Activated T-helper 17 cell treated with anti-CD3 and anti-CD28 coated beads, Interleukin-2, amount 50 U/mL, for 72 hours (primary cell): ENCODE measurements at regions not wholly inside any gene's neighbourhood (a gene's known extent, or its start where the extent isn't known, plus 50 kb on each side); places are given as distances from the start of the nearest gene placed in this dataset.
"Not testable (repeated sequence)": the region's sequence is repeated elsewhere in the genome, so short reads cannot be mapped to it uniquely, and the experiment has no call there.

Experiments used
- ATAC-seq: fragments of 150-1000 bp; cut with Tn5 transposase; replicated peaks from 2 replicates; pipeline ENCODE4 v1.10.0; 2021; ENCODE audit warnings: mild to moderate bottlenecking, moderate library complexity
- H3K27ac Mint-ChIP-seq: one replicate; pipeline ENCODE4 v1.8.0; 2022; ENCODE audit warnings: mixed read lengths
- H3K27me3 Mint-ChIP-seq: one replicate; pipeline ENCODE4 v1.8.0; 2022; ENCODE audit warnings: mixed read lengths
- H3K36me3 Mint-ChIP-seq: one replicate; pipeline ENCODE4 v1.8.0; 2022; ENCODE audit warnings: low read depth, mild to moderate bottlenecking, mixed read lengths
- H3K4me1 Mint-ChIP-seq: one replicate; pipeline ENCODE4 v1.8.0; 2022; ENCODE audit warnings: mixed read lengths
- H3K4me3 Mint-ChIP-seq: one replicate; pipeline ENCODE4 v1.8.0; 2022; ENCODE audit warnings: mild to moderate bottlenecking, mixed read lengths
- H3K9me3 Mint-ChIP-seq: one replicate; pipeline ENCODE4 v1.8.0; 2022; ENCODE audit warnings: mixed read lengths

GRCh38 chr10:65570143-65571010 lies 1355.5 kb upstream of the LRRTM3 start:
- Mint-ChIP-seq H3K9me3 (no peaks in the 10 kb centered on the region), H3K36me3 (no peaks in the 10 kb centered on the region), H3K27me3 (no peaks in the 10 kb centered on the region), H3K4me1 (no peaks in the 10 kb centered on the region), H3K27ac (no peak overlapping the region), H3K4me3 (peak overlapping the region; percentile 22)
- ATAC-seq: no peak

GRCh38 chr10:65571011-65571570 lies 1354.7 kb upstream of the LRRTM3 start:
- H3K4me1 Mint-ChIP-seq: no peaks in the 10 kb centered on the region
- no peaks in the 10 kb centered on the region for H3K9me3 Mint-ChIP-seq
- no peaks in the 10 kb centered on the region for H3K27me3 Mint-ChIP-seq
- no peak overlapping the region for H3K27ac Mint-ChIP-seq
- H3K4me3 Mint-ChIP-seq: no peak overlapping the region
- no peaks in the 10 kb centered on the region for H3K36me3 Mint-ChIP-seq
- no peak for ATAC-seq

GRCh38 chr10:65581426-65582026 lies 1344.3 kb upstream of the LRRTM3 start:
- H3K27me3 Mint-ChIP-seq: no peaks in the 10 kb centered on the region

GRCh38 chr10:65602182-65602865 lies 1323.5 kb upstream of the LRRTM3 start:
- Mint-ChIP-seq H3K27me3 (no peaks in the 10 kb centered on the region), H3K4me3 (no peak overlapping the region), H3K9me3 (peaks cover 3% of the 10 kb centered on the region), H3K4me1 (no peaks in the 10 kb centered on the region), H3K27ac (no peak overlapping the region), H3K36me3 (no peaks in the 10 kb centered on the region)
- no peak for ATAC-seq

More at GRCh38 chr10:65581426-65582026, 1344.3 kb upstream of the LRRTM3 start:
- no peak for ATAC-seq
- Mint-ChIP-seq H3K36me3 (no peaks in the 10 kb centered on the region), H3K4me3 (no peak overlapping the region), H3K4me1 (no peaks in the 10 kb centered on the region), H3K9me3 (peaks cover 10% of the 10 kb centered on the region), H3K27ac (no peak overlapping the region)

GRCh38 chr10:65611592-65611991 lies 1314.2 kb upstream of the LRRTM3 start:
- Mint-ChIP-seq H3K27ac (no peak overlapping the region), H3K4me1 (no peaks in the 10 kb centered on the region), H3K4me3 (no peak overlapping the region), H3K27me3 (no peaks in the 10 kb centered on the region), H3K36me3 (no peaks in the 10 kb centered on the region), H3K9me3 (peaks cover 3% of the 10 kb centered on the region)
- no peak for ATAC-seq

GRCh38 chr10:65614956-65615565 lies 1310.8 kb upstream of the LRRTM3 start:
- H3K27me3 Mint-ChIP-seq: no peaks in the 10 kb centered on the region
- H3K9me3 Mint-ChIP-seq: no peaks in the 10 kb centered on the region
- H3K27ac Mint-ChIP-seq: no peak overlapping the region
- no peak for ATAC-seq
- no peaks in the 10 kb centered on the region for H3K36me3 Mint-ChIP-seq
- H3K4me1 Mint-ChIP-seq: no peaks in the 10 kb centered on the region
- H3K4me3 Mint-ChIP-seq: no peak overlapping the region

- ATAC-seq: no peak
- Mint-ChIP-seq H3K27me3 (no peaks in the 10 kb centered on the region), H3K4me3 (no peak overlapping the region), H3K27ac (no peak overlapping the region), H3K36me3 (no peaks in the 10 kb centered on the region), H3K9me3 (no peaks in the 10 kb centered on the region), H3K4me1 (no peaks in the 10 kb centered on the region)
Measured at GRCh38 chr10:65618126-65618525, 1307.7 kb upstream of the LRRTM3 start.

GRCh38 chr10:65620404-65621048 lies 1305.3 kb upstream of the LRRTM3 start:
- no peak for ATAC-seq
- no peak overlapping the region for H3K27ac Mint-ChIP-seq
- no peaks in the 10 kb centered on the region for H3K36me3 Mint-ChIP-seq
- no peaks in the 10 kb centered on the region for H3K4me1 Mint-ChIP-seq
- H3K27me3 Mint-ChIP-seq: no peaks in the 10 kb centered on the region
- H3K9me3 Mint-ChIP-seq: no peaks in the 10 kb centered on the region
- H3K4me3 Mint-ChIP-seq: no peak overlapping the region

- H3K4me1 Mint-ChIP-seq: no peaks in the 10 kb centered on the region
- H3K9me3 Mint-ChIP-seq: no peaks in the 10 kb centered on the region
- H3K27me3 Mint-ChIP-seq: no peaks in the 10 kb centered on the region
- no peak for ATAC-seq
- H3K4me3 Mint-ChIP-seq: no peak overlapping the region
- H3K36me3 Mint-ChIP-seq: no peaks in the 10 kb centered on the region
- H3K27ac Mint-ChIP-seq: no peak overlapping the region
Measured at GRCh38 chr10:65622608-65623007, 1303.2 kb upstream of the LRRTM3 start.

GRCh38 chr10:65628493-65629139 lies 1297.2 kb upstream of the LRRTM3 start:
- Mint-ChIP-seq H3K27me3 (no peaks in the 10 kb centered on the region), H3K36me3 (no peaks in the 10 kb centered on the region), H3K4me1 (no peaks in the 10 kb centered on the region), H3K4me3 (no peak overlapping the region), H3K9me3 (peaks cover 3% of the 10 kb centered on the region), H3K27ac (no peak overlapping the region)
- ATAC-seq: no peak

GRCh38 chr10:65660006-65660405 lies 1265.8 kb upstream of the LRRTM3 start:
- ATAC-seq: no peak

GRCh38 chr10:65670087-65670486 lies 1255.7 kb upstream of the LRRTM3 start:
- H3K4me1 Mint-ChIP-seq: no peaks in the 10 kb centered on the region
- H3K27me3 Mint-ChIP-seq: no peaks in the 10 kb centered on the region
- H3K27ac Mint-ChIP-seq: no peak overlapping the region
- H3K36me3 Mint-ChIP-seq: no peaks in the 10 kb centered on the region
- H3K4me3 Mint-ChIP-seq: no peak overlapping the region
- no peaks in the 10 kb centered on the region for H3K9me3 Mint-ChIP-seq
- ATAC-seq: no peak

More at GRCh38 chr10:65660006-65660405, 1265.8 kb upstream of the LRRTM3 start:
- H3K27me3 Mint-ChIP-seq: no peaks in the 10 kb centered on the region
- H3K4me3 Mint-ChIP-seq: no peak overlapping the region
- no peaks in the 10 kb centered on the region for H3K36me3 Mint-ChIP-seq
- no peaks in the 10 kb centered on the region for H3K4me1 Mint-ChIP-seq
- H3K9me3 Mint-ChIP-seq: peaks cover 10% of the 10 kb centered on the region
- no peak overlapping the region for H3K27ac Mint-ChIP-seq

GRCh38 chr10:65670596-65670995 lies 1255.2 kb upstream of the LRRTM3 start:
- H3K4me3 Mint-ChIP-seq: not testable (repeated sequence)

More at GRCh38 chr10:65670596-65670995, 1255.2 kb upstream of the LRRTM3 start:
- not testable (repeated sequence) for H3K9me3 Mint-ChIP-seq, H3K27ac Mint-ChIP-seq, H3K27me3 Mint-ChIP-seq, ATAC-seq, H3K36me3 Mint-ChIP-seq, H3K4me1 Mint-ChIP-seq
